H1 (cell line): ENCODE measurements at regions not wholly inside any gene's neighbourhood (a gene's known extent, or its start where the extent isn't known, plus 50 kb on each side); places are given as distances from the start of the nearest gene placed in this dataset.

Experiments used
- CTCF ChIA-PET: fragments of 300-600 bp; sonication (Branson Sonifier 250); formaldehyde crosslinking; loops from one replicate; lab custom pipeline; 2021; ENCODE audit not compliant: partially characterized antibody; lab: Charles Lee
- POLR2A ChIA-PET: fragments of 300-600 bp; sonication (Branson Sonifier 250); formaldehyde crosslinking; loops from one replicate; lab custom pipeline; 2021; ENCODE audit warnings: inconsistent platforms; ENCODE audit not compliant: partially characterized antibody; lab: Charles Lee
- DNase-seq, 2 experiments: peaks; one replicate each; pipeline versions ENCODE4 v3.0.0 to v3.0.0-alpha.2; 2010 to 2022; ENCODE audit warnings: low spot score in 2 of 2, low read depth in 1 of 2, mixed read lengths in 1 of 2
- FAIRE-seq: peaks from 2 replicates; lab custom pipeline; 2011; peaks lifted over from hg19 to GRCh38; lab: Jason Lieb, UNC
- H2AFZ ChIP-seq: 2 replicates; pipeline ENCODE4 v1.8.1; 2012; ENCODE audit warnings: low read length, inconsistent platforms
- H2AK5ac ChIP-seq: 2 replicates; pipeline ENCODE4 v1.6.1; 2013; ENCODE audit warnings: low read depth, low read length
- H2BK120ac ChIP-seq: replicated peaks from 2 replicates; pipeline ENCODE3; 2013; ENCODE audit warnings: low read depth, low read length, inconsistent platforms
- H2BK12ac ChIP-seq: 2 replicates; pipeline ENCODE4 v1.6.1; 2013; ENCODE audit warnings: low read depth, low read length
- H2BK15ac ChIP-seq: 2 replicates; pipeline ENCODE4 v1.6.1; 2013; ENCODE audit warnings: low read length
- H2BK20ac ChIP-seq: 2 replicates; pipeline ENCODE4 v1.6.1; 2013; ENCODE audit warnings: low read length
- H2BK5ac ChIP-seq: 2 replicates; pipeline ENCODE4 v1.6.1; 2013; ENCODE audit warnings: low read depth, low read length
- H3K14ac ChIP-seq: 2 replicates; pipeline ENCODE4 v1.6.1; 2013; ENCODE audit warnings: inconsistent platforms; ENCODE audit not compliant: insufficient read length
- H3K18ac ChIP-seq: 2 replicates; pipeline ENCODE4 v1.6.1; 2013; ENCODE audit warnings: low read length; ENCODE audit errors: extremely low read depth
- H3K23ac ChIP-seq: 2 replicates; pipeline ENCODE4 v1.6.1; 2013; ENCODE audit warnings: inconsistent platforms; ENCODE audit not compliant: insufficient read length
- H3K23me2 ChIP-seq: 2 replicates; pipeline ENCODE4 v1.6.1; 2013; ENCODE audit warnings: low read depth, low read length
- H3K27ac ChIP-seq: 2 replicates; pipeline ENCODE4 v1.6.1; 2011; ENCODE audit warnings: low read depth, low read length, inconsistent platforms
- H3K27me3 ChIP-seq, 4 experiments: replicated peaks in 1 of 4; 1 replicate in 1 of 4; 2 replicates in 3 of 4; pipeline versions ENCODE4 v1.6.1 to v1.8.1; 2011 to 2013; ENCODE audit warnings: low read length in 3 of 4, mild to moderate bottlenecking in 3 of 4, inconsistent platforms in 2 of 4, mixed read lengths in 2 of 4, moderate library complexity in 1 of 4; ENCODE audit not compliant: control insufficient read depth in 3 of 4, insufficient read depth in 3 of 4; ENCODE audit errors: extremely low read depth in 1 of 4
- H3K36me3 ChIP-seq, 4 experiments: 2 replicates each; pipeline versions ENCODE4 v1.6.1 to v1.8.1; 2011 to 2013; ENCODE audit warnings: mild to moderate bottlenecking in 4 of 4, low read length in 3 of 4, moderate library complexity in 2 of 4, control low read depth in 1 of 4, inconsistent platforms in 1 of 4; ENCODE audit not compliant: insufficient read depth in 4 of 4, control insufficient read depth in 2 of 4
- H3K4ac ChIP-seq: replicated peaks from 2 replicates; pipeline ENCODE3; 2013; ENCODE audit warnings: low read length, low read depth, mixed read lengths, inconsistent platforms; ENCODE audit not compliant: insufficient read length
- H3K4me1 ChIP-seq, 4 experiments: replicated peaks in 1 of 4; 1 replicate in 1 of 4; 2 replicates in 3 of 4; pipeline versions ENCODE4 v1.6.1 to v1.8.1; 2011 to 2013; ENCODE audit warnings: low read length in 3 of 4, inconsistent platforms in 2 of 4, mixed read lengths in 1 of 4; ENCODE audit not compliant: insufficient read depth in 4 of 4, control insufficient read depth in 3 of 4
- H3K4me2 ChIP-seq, 2 experiments: 2 replicates each; pipeline versions ENCODE4 v1.6.1 to v1.8.1; 2011 to 2013; ENCODE audit warnings: low read depth in 2 of 2, low read length in 2 of 2, control low read depth in 1 of 2, inconsistent platforms in 1 of 2, mild to moderate bottlenecking in 1 of 2; ENCODE audit not compliant: insufficient read depth in 1 of 2
- H3K4me3 ChIP-seq, 4 experiments: fragments of 200-600, 300-600 bp in 1 of 4; sonication (generic), shearing (Covaris generic), sonication (Bioruptor Twin) in 1 of 4; 2 replicates each; pipeline versions ENCODE4 v1.5.1 to v1.8.1; 2011 to 2016; ENCODE audit warnings: low read length in 4 of 4, low read depth in 3 of 4, control low read depth in 2 of 4, inconsistent platforms in 2 of 4, mild to moderate bottlenecking in 2 of 4, mixed read lengths in 1 of 4, moderate library complexity in 1 of 4; ENCODE audit not compliant: insufficient read depth in 2 of 4; ENCODE audit errors: extremely low read depth in 1 of 4
- H3K56ac ChIP-seq: replicated peaks from 2 replicates; pipeline ENCODE3; 2013; ENCODE audit warnings: low read depth, mild to moderate bottlenecking, mixed read lengths, low read length, inconsistent platforms; ENCODE audit not compliant: insufficient read length
- H3K79me1 ChIP-seq: 2 replicates; pipeline ENCODE4 v1.6.1; 2013; ENCODE audit warnings: low read depth, low read length, control low read depth
- H3K79me2 ChIP-seq, 2 experiments: 2 replicates each; pipeline versions ENCODE4 v1.6.1 to v1.8.1; 2012 to 2013; ENCODE audit warnings: low read length in 2 of 2, mild to moderate bottlenecking in 2 of 2, inconsistent platforms in 1 of 2; ENCODE audit not compliant: insufficient read depth in 2 of 2, control insufficient read depth in 1 of 2
- H3K9ac ChIP-seq, 4 experiments: replicated peaks in 1 of 4; 1 replicate in 1 of 4; 2 replicates in 3 of 4; pipeline versions ENCODE4 v1.6.1 to v1.8.1; 2011 to 2013; ENCODE audit warnings: low read depth in 3 of 4, low read length in 3 of 4, control low read depth in 2 of 4, mild to moderate bottlenecking in 2 of 4, moderate library complexity in 2 of 4, inconsistent platforms in 1 of 4; ENCODE audit errors: extremely low read depth in 1 of 4
- H3K9me3 ChIP-seq, 2 experiments: 2 replicates each; pipeline versions ENCODE4 v1.6.1 to v1.8.1; 2012 to 2013; ENCODE audit warnings: mild to moderate bottlenecking in 2 of 2, moderate library complexity in 2 of 2, control low read depth in 1 of 2, inconsistent platforms in 1 of 2, low read depth in 1 of 2, low read length in 1 of 2, mixed read lengths in 1 of 2; ENCODE audit not compliant: insufficient read depth in 2 of 2
- H4K20me1 ChIP-seq, 2 experiments: replicated peaks in 1 of 2; 2 replicates each; pipeline versions ENCODE3 to v1.8.1; 2011 to 2013; ENCODE audit warnings: inconsistent platforms in 2 of 2, low read length in 2 of 2, mild to moderate bottlenecking in 1 of 2; ENCODE audit not compliant: insufficient read depth in 2 of 2, control insufficient read depth in 1 of 2
- H4K5ac ChIP-seq: 2 replicates; pipeline ENCODE4 v1.6.1; 2013; ENCODE audit warnings: low read length, low read depth, mixed read lengths, inconsistent platforms; ENCODE audit not compliant: insufficient read length
- H4K8ac ChIP-seq: 2 replicates; pipeline ENCODE4 v1.8.0; 2013; ENCODE audit warnings: mild to moderate bottlenecking, moderate library complexity, low read length, inconsistent platforms; ENCODE audit not compliant: insufficient read depth; ENCODE audit errors: extremely low read depth
- H4K91ac ChIP-seq: replicated peaks from 2 replicates; pipeline ENCODE3; 2013; ENCODE audit warnings: low read length, mixed read lengths, inconsistent platforms; ENCODE audit not compliant: insufficient read length
- E2F6 ChIP-seq: IDR thresholded peaks from 2 replicates; pipeline ENCODE4 v1.6.1; 2012; ENCODE audit warnings: inconsistent platforms
- RAD21 ChIP-seq, 2 experiments: IDR thresholded peaks in 1 of 2; conservative IDR thresholded peaks in 1 of 2; 2 replicates each; pipeline ENCODE4 v1.6.1; 2011; ENCODE audit warnings: low read depth in 2 of 2, low read length in 2 of 2, improper control_type of control experiment in 1 of 2, inconsistent platforms in 1 of 2, mild to moderate bottlenecking in 1 of 2, moderate library complexity in 1 of 2
- WGBS, 2 experiments: shearing (Covaris generic) in 1 of 2; methylation state at CpG; one replicate each; pipeline versions ENCODE4 v1.1.6 to v1.1.7; 2013 to 2015; ENCODE audit warnings: low lambda C conversion rate in 2 of 2, mixed read lengths in 2 of 2, inconsistent platforms in 1 of 2, low coverage in 1 of 2, missing lambda C conversion rate in 1 of 2; ENCODE audit not compliant: insufficient replicate concordance in 2 of 2, insufficient coverage in 1 of 2, insufficient read length in 1 of 2; ENCODE audit errors: extremely low coverage in 1 of 2, missing lambda C conversion rate in 1 of 2; 5-methylcytosine and 5-hydroxymethylcytosine counted together

DNA sequence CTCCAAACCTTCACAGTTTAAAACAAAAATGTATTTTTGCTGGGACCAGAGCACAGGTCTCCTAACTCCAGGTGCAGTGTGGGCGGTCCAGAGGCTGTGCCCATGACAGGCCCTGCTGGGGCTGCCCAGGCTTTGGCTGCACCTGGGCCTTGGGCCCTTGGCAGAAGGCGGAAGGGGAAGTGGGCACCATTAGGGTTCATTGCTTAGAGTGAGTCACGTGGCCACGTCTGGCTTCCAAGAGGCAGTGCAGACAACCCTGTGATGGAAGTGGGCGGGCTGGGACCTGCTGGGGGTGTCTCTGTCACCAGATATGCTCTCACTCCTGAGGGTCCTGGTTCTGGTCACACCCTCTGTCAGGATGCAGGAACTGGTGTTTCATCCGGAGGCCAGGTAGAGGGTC, 302.2 kb downstream of the QKI start:
- Histone ChIP-seq H3K18ac (no peak overlapping the region), H3K23me2 (no peaks in the 10 kb centered on the region), H4K8ac (no peak overlapping the region), H3K56ac (no peak overlapping the region), H4K5ac (no peak overlapping the region), H4K91ac (no peak overlapping the region), H3K9me3 (no peaks in the 10 kb centered on the region), H3K27me3 (no peaks in the 10 kb centered on the region)
- TF ChIP-seq E2F6 (no peak), RAD21 (IDR thresholded peaks at IDR 0.05 in 1 of 2, conservative IDR thresholded peaks at IDR 0.05 in 1 of 2; ENCODE audit: low read depth in 2 of 2, low read length in 2 of 2) (no peak)
- TF ChIP-seq, all 59 proteins: peak for 0
- Histone ChIP-seq H3K4me3 (no peak overlapping the region), H3K23ac (no peak overlapping the region), H3K79me2 (no peaks in the 10 kb centered on the region), H2BK15ac (no peak overlapping the region), H2BK5ac (no peak overlapping the region), H2AFZ (no peak overlapping the region), H2BK12ac (no peak overlapping the region), H2BK20ac (no peak overlapping the region), H3K9ac (no peak overlapping the region), H3K14ac (no peak overlapping the region), H3K36me3 (no peaks in the 10 kb centered on the region), H3K79me1 (no peaks in the 10 kb centered on the region), H2AK5ac (no peak overlapping the region), H3K4ac (no peak overlapping the region), H3K4me2 (no peak overlapping the region), H3K27ac (no peak overlapping the region), H4K20me1 (no peaks in the 10 kb centered on the region), H3K4me1 (no peaks in the 10 kb centered on the region), H2BK120ac (no peak overlapping the region)
- FAIRE-seq (no peak), DNase-seq (no peak)
- ChIA-PET CTCF (interaction anchor here (0.6 kb wide), 1 partner anchor 214 kb away, joined by 3 read pairs; no protein-coding TSS in a partner anchor), POLR2A (no interaction called here)
- 84% methylated on average over 6 of the region's 6 CpGs; no CpG with 5 or more reads in 1 of the 2 experiments for WGBS, 2 experiments
